ENCODE measurements at regions not wholly inside any gene's neighbourhood (a gene's known extent, or its start where the extent isn't known, plus 50 kb on each side); places are given as distances from the start of the nearest gene placed in this dataset.

DNA sequence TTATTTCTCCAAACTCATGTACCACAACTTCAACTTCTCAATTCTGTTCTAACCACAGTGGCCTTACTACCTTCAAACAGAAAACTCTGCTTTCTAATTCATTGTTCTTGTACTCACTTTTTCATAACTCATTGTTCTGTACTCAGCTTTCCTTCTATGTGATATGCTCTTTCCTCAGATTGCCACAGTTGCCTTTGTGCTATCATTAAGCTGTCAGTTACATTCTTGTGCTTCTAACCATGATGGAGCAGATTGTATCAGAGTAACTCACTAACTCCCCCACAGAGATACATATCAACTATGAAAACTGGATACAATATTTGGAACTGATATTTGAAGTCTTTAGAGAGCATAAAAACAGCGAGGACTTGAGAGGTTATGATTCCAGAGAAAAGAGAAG lies 1213.7 kb downstream of the KCNT2 start:
- intact Hi-C loops (cut with micrococcal nuclease), result no loop called here
- Histone ChIP-seq H3K4me2 (ENCODE audit: insufficient read depth, low read length) (no peak overlapping the region), H3K9me3 (replicated peaks; ENCODE audit: control insufficient read depth, insufficient read depth, low read length) (no peaks in the 10 kb centered on the region), H3K4me3 (replicated peaks in 1 of 3; ENCODE audit: insufficient read depth in 1 of 3, low read depth in 1 of 3, low read length in 3 of 3) (no peak overlapping the region), H2AFZ (ENCODE audit: low read depth, low read length) (no peak overlapping the region), H3K9ac (replicated peaks; ENCODE audit: extremely low read depth, insufficient read depth, low read length) (no peak overlapping the region), H3K79me2 (ENCODE audit: control insufficient read depth, insufficient read depth, low read length) (no peaks in the 10 kb centered on the region), H3K27ac (ENCODE audit: insufficient read depth, low read depth, low read length) (no peak overlapping the region), H3K27me3 (ENCODE audit: control insufficient read depth in 2 of 2, insufficient read depth in 2 of 2, low read length in 2 of 2) (no peaks in the 10 kb centered on the region), H3K4me1 (ENCODE audit: control insufficient read depth, extremely low read depth, insufficient read depth, low read length) (no peaks in the 10 kb centered on the region), H3K36me3 (ENCODE audit: control insufficient read depth in 2 of 2, extremely low read depth in 1 of 2, insufficient read depth in 2 of 2, low read length in 2 of 2) (no peaks in the 10 kb centered on the region), H4K20me1 (replicated peaks; ENCODE audit: control insufficient read depth, extremely low read depth, insufficient read depth, low read length) (no peaks in the 10 kb centered on the region), H3K9me1 (replicated peaks; ENCODE audit: control insufficient read depth, extremely low read depth, insufficient read depth, low read length) (no peaks in the 10 kb centered on the region)
- POLR2A ChIA-PET, result no interaction called here
- CTCF ChIA-PET, result no interaction called here
- TF ChIP-seq POLR2AphosphoS5 (IDR thresholded peaks at IDR 0.05; ENCODE audit: insufficient read depth, low read depth, low read length), result no peak
- TF ChIP-seq, protein P1, sequence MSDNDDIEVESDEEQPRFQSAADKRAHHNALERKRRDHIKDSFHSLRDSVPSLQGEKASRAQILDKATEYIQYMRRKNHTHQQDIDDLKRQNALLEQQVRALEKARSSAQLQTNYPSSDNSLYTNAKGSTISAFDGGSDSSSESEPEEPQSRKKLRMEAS (IDR thresholded peaks at IDR 0.05; ENCODE audit: insufficient read depth, insufficient read length), result no peak
- no peak for TF ChIP-seq FOS (IDR thresholded peaks at IDR 0.05; ENCODE audit: borderline replicate concordance, insufficient read depth, low read length)
- no peak for TF ChIP-seq MYC (IDR thresholded peaks at IDR 0.05; ENCODE audit: low read depth, low read length)
- no peak for TF ChIP-seq POLR2A (IDR thresholded peaks at IDR 0.05; ENCODE audit: low read depth, low read length)
- TF ChIP-seq, protein P2, sequence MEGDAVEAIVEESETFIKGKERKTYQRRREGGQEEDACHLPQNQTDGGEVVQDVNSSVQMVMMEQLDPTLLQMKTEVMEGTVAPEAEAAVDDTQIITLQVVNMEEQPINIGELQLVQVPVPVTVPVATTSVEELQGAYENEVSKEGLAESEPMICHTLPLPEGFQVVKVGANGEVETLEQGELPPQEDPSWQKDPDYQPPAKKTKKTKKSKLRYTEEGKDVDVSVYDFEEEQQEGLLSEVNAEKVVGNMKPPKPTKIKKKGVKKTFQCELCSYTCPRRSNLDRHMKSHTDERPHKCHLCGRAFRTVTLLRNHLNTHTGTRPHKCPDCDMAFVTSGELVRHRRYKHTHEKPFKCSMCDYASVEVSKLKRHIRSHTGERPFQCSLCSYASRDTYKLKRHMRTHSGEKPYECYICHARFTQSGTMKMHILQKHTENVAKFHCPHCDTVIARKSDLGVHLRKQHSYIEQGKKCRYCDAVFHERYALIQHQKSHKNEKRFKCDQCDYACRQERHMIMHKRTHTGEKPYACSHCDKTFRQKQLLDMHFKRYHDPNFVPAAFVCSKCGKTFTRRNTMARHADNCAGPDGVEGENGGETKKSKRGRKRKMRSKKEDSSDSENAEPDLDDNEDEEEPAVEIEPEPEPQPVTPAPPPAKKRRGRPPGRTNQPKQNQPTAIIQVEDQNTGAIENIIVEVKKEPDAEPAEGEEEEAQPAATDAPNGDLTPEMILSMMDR (IDR thresholded peaks at IDR 0.05; ENCODE audit: extremely low read depth in 1 of 2, insufficient read depth in 1 of 2, low read depth in 1 of 2, low read length in 2 of 2), result no peak
- TF ChIP-seq EZH2 (IDR thresholded peaks at IDR 0.05; ENCODE audit: borderline replicate concordance, low read depth, low read length, severe bottlenecking), result no peak
- TF ChIP-seq JUN (IDR thresholded peaks at IDR 0.05; ENCODE audit: borderline replicate concordance, insufficient read depth, insufficient read length, low read depth), result no peak
- no peak for TF ChIP-seq GATA2 (IDR thresholded peaks at IDR 0.05; ENCODE audit: insufficient read depth, insufficient read length, low read depth, low read length)
- DNase-seq (ENCODE audit: low read depth, low spot score) (no peak), FAIRE-seq (no peak)
- dilution Hi-C loops (cut with MboI; ENCODE audit: extremely low pct_ligation_motif_present, low sequenced_read_pairs), result no loop called here
- BruUV-seq (replicated peaks), result no TSS peak
